ENCODE measurements at regions not wholly inside any gene's neighbourhood (a gene's known extent, or its start where the extent isn't known, plus 50 kb on each side); places are given as distances from the start of the nearest gene placed in this dataset.

DNA sequence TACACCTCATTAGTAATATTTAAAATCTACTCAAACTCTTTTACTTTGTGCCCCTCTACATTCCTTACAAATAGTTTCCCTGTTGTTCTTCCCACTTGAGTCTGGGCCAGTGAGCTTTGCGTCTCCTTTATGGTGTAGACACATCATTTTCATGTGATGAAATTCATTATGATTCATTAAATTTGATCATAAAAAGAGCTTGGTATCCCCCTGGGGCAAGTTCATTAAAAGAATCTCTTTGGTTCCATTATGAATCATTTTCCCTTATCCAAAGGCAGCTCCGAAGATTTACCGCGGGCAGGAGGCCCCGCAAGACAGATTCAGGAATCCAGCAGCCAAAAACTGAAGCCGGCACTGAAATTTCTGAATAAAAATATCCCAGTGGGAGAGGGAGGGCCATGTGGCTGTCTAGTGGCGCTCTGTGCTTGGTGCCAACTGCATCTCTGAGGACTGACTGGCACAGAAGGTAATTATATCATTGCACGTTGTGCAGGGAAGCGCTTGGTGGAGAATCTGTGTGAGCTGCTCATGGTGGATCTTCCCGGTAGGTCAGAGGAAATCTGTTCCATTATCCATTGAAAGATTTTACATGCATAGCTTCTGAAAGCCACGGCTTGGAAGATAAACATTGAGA is 151.4 kb upstream of the PITRM1 start:
- TF ChIP-seq MAZ (IDR thresholded peaks at IDR 0.05; ENCODE audit: borderline replicate concordance, low read depth, low read length) (no peak), MAFK (IDR thresholded peaks at IDR 0.05; ENCODE audit: low read depth, low read length) (no peak), RCOR1 (IDR thresholded peaks at IDR 0.05; ENCODE audit: insufficient replicate concordance, low read length) (no peak), RFX5 (IDR thresholded peaks at IDR 0.05; ENCODE audit: low read depth, low read length) (no peak), RAD21 (IDR thresholded peaks at IDR 0.05; ENCODE audit: low read length) (no peak), NFE2L2 (IDR thresholded peaks at IDR 0.05; ENCODE audit: low read depth, low read length) (no peak), MXI1 (IDR thresholded peaks at IDR 0.05; ENCODE audit: borderline replicate concordance, low read depth, low read length) (no peak), CHD1 (IDR thresholded peaks at IDR 0.05; ENCODE audit: low read depth, low read length) (no peak), BHLHE40 (IDR thresholded peaks at IDR 0.05; ENCODE audit: low read depth, low read length) (no peak), POLR2A (IDR thresholded peaks at IDR 0.05; ENCODE audit: low read depth, low read length) (no peak), FOS (IDR thresholded peaks at IDR 0.05; ENCODE audit: low read depth, low read length) (no peak), SMC3 (IDR thresholded peaks at IDR 0.05; ENCODE audit: low read depth, low read length) (no peak)
- TF ChIP-seq, protein P1, sequence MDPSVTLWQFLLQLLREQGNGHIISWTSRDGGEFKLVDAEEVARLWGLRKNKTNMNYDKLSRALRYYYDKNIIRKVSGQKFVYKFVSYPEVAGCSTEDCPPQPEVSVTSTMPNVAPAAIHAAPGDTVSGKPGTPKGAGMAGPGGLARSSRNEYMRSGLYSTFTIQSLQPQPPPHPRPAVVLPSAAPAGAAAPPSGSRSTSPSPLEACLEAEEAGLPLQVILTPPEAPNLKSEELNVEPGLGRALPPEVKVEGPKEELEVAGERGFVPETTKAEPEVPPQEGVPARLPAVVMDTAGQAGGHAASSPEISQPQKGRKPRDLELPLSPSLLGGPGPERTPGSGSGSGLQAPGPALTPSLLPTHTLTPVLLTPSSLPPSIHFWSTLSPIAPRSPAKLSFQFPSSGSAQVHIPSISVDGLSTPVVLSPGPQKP (IDR thresholded peaks at IDR 0.05; ENCODE audit: borderline replicate concordance, low read depth, low read length) = no peak
- TF ChIP-seq, protein P2, sequence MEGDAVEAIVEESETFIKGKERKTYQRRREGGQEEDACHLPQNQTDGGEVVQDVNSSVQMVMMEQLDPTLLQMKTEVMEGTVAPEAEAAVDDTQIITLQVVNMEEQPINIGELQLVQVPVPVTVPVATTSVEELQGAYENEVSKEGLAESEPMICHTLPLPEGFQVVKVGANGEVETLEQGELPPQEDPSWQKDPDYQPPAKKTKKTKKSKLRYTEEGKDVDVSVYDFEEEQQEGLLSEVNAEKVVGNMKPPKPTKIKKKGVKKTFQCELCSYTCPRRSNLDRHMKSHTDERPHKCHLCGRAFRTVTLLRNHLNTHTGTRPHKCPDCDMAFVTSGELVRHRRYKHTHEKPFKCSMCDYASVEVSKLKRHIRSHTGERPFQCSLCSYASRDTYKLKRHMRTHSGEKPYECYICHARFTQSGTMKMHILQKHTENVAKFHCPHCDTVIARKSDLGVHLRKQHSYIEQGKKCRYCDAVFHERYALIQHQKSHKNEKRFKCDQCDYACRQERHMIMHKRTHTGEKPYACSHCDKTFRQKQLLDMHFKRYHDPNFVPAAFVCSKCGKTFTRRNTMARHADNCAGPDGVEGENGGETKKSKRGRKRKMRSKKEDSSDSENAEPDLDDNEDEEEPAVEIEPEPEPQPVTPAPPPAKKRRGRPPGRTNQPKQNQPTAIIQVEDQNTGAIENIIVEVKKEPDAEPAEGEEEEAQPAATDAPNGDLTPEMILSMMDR (conservative IDR thresholded peaks at IDR 0.05; ENCODE audit: low read depth, low read length) = no peak
- TF ChIP-seq, protein P3, sequence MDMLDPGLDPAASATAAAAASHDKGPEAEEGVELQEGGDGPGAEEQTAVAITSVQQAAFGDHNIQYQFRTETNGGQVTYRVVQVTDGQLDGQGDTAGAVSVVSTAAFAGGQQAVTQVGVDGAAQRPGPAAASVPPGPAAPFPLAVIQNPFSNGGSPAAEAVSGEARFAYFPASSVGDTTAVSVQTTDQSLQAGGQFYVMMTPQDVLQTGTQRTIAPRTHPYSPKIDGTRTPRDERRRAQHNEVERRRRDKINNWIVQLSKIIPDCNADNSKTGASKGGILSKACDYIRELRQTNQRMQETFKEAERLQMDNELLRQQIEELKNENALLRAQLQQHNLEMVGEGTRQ (IDR thresholded peaks at IDR 0.05; ENCODE audit: low read depth, low read length) = no peak
- Histone ChIP-seq H2AFZ (replicated peaks; ENCODE audit: low read length, poor library complexity) (no peak overlapping the region), H3K4ac (ENCODE audit: low read depth, low read length) (no peak overlapping the region), H3K27ac (ENCODE audit: insufficient read depth, low read length) (no peak overlapping the region), H2BK120ac (ENCODE audit: low read depth, low read length) (no peak overlapping the region), H3K56ac (ENCODE audit: extremely low read depth, insufficient read depth, low read length) (no peak overlapping the region), H2AK9ac (replicated peaks; ENCODE audit: low read depth, low read length, poor library complexity) (no peak overlapping the region), H3K36me3 (ENCODE audit: control insufficient read depth, insufficient read depth, low read length) (no peaks in the 10 kb centered on the region), H3K79me1 (ENCODE audit: low read depth in 1 of 2, low read length in 2 of 2) (no peaks in the 10 kb centered on the region), H3K27me3 (ENCODE audit: control insufficient read depth, insufficient read depth, low read length) (no peaks in the 10 kb centered on the region), H3K4me2 (ENCODE audit: low read depth, low read length) (no peak overlapping the region), H3K4me1 (ENCODE audit: control insufficient read depth, insufficient read depth, low read length) (no peaks in the 10 kb centered on the region), H2BK20ac (ENCODE audit: low read depth, low read length) (no peak overlapping the region), H4K5ac (ENCODE audit: low read depth, low read length) (no peak overlapping the region), H4K8ac (ENCODE audit: low read depth in 2 of 2, low read length in 2 of 2) (no peak overlapping the region), H2AK5ac (ENCODE audit: low read depth, low read length) (no peak overlapping the region), H2BK15ac (ENCODE audit: low read depth, low read length) (no peak overlapping the region), H4K20me1 (ENCODE audit: insufficient read depth, low read length) (no peaks in the 10 kb centered on the region), H4K91ac (ENCODE audit: insufficient read depth, low read depth, low read length) (no peak overlapping the region), H3K23ac (ENCODE audit: low read depth, low read length) (no peak overlapping the region), H3K9me3 (ENCODE audit: control insufficient read depth, insufficient read depth, low read length) (no peaks in the 10 kb centered on the region), H3K9me1 (ENCODE audit: insufficient read depth, low read length) (no peaks in the 10 kb centered on the region), H3K4me3 (ENCODE audit: insufficient read depth, low read depth, low read length) (no peak overlapping the region), H3K14ac (replicated peaks; ENCODE audit: low read depth, low read length) (no peak overlapping the region), H3K18ac (ENCODE audit: low read depth, low read length) (no peak overlapping the region), H2BK5ac (ENCODE audit: low read depth, low read length, poor library complexity, severe bottlenecking) (no peak overlapping the region), H3K9ac (ENCODE audit: low read depth, low read length) (no peak overlapping the region)
- 90% methylated on average over 8 of the region's 11 CpGs; no CpG with 5 or more reads in 1 of the 2 experiments for WGBS, 2 experiments (ENCODE audit: extremely low coverage in 2 of 2, insufficient read length in 1 of 2)
- ChIA-PET POLR2A (ENCODE audit: unreplicated experiment) (no interaction called here), CTCF (no interaction called here)
- ATAC-seq (ENCODE audit: low read depth) = no peak
- no TSS peak for BruUV-seq (replicated peaks)
- in situ Hi-C loops (cut with MboI; ENCODE audit: low sequenced_read_pairs) = no loop called here
- no peak for DNase-seq
- intact Hi-C loops (cut with micrococcal nuclease) = no loop called here
- dilution Hi-C loops (cut with HindIII; ENCODE audit: low sequenced_read_pairs, unreplicated experiment) = no loop called here
